Skin of body (tissue), 1 donor: ENCODE measurements at regions not wholly inside any gene's neighbourhood (a gene's known extent, or its start where the extent isn't known, plus 50 kb on each side); places are given as distances from the start of the nearest gene placed in this dataset.
"Not testable (repeated sequence)": the region's sequence is repeated elsewhere in the genome, so short reads cannot be mapped to it uniquely, and the experiment has no call there.

ENCODE experiments used
- DNase-seq: peaks from one replicate; lab custom pipeline; 2025; lab: John Stamatoyannopoulos, UW

GRCh38 chr6:112504621-112505020, 157.5 kb downstream of the RFPL4B start:
- DNase-seq: no peak

- DNase-seq: no peak
Measured at GRCh38 chr6:112511441-112511840, 164.3 kb downstream of the RFPL4B start.

- DNase-seq: no peak
Measured at GRCh38 chr6:112513175-112513574, 166.0 kb downstream of the RFPL4B start.

GRCh38 chr6:112522587-112522986, 175.5 kb downstream of the RFPL4B start:
- DNase-seq: no peak

- no peak for DNase-seq
Measured at GRCh38 chr6:112524071-112524470, 176.9 kb downstream of the RFPL4B start.

DNA sequence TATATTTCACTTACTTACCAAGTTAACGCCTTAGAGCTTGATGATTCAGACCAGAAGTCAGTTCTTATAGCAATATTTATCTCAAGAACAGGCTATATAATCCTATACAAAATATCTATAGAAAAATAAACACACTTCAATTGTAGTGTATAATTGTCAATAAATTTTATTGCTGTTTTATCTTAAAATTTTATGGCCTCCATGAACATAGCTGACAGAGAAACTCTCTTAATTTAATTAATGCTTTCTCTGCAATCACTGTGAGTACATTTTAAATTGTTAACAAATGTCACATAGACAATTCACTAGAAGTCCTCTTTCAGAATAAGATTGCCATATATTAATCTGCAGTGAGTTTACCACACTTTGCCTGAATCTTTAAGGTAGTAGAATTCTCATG, 178.6 kb downstream of the RFPL4B start:
- no peak for DNase-seq

DNA sequence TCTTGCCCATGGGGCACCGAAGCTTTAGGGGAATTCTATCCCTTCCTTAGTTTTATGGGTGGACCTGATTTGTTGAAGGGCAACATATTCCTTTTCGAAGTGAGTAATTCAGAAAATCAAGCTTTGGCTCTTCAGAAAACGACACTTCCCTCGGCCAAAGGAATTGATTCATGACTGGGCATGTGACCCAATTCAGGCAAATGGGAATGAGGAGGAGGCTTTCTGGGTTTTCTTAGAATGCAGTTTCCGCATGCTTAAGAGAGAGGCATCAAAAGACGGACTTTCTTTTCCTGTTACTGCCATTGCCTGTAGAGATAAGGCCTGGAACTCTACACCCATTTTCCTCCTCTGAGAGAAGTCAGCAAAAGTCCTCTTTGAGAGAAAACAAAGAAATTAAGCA, 179.5 kb downstream of the RFPL4B start:
- DNase-seq: no peak

DNA sequence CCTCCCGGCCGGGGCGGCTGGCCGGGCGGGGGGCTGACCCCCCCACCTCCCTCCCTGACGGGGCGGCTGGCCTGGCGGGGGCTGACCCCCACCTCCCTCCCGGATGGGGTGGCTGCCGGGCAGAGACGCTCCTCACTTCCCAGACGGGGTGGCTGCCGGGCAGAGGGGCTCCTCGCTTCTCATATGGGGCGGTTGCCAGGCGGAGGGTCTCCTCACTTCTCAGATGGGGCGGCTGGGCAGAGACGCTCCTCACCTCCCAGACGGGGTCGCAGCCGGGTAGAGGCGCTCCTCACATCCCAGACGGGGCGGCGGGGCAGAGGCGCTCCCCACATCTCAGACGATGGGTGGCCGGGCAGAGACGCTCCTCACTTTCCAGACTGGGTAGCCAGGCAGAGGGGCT, 181.2 kb downstream of the RFPL4B start:
- not testable (repeated sequence) for DNase-seq

DNA sequence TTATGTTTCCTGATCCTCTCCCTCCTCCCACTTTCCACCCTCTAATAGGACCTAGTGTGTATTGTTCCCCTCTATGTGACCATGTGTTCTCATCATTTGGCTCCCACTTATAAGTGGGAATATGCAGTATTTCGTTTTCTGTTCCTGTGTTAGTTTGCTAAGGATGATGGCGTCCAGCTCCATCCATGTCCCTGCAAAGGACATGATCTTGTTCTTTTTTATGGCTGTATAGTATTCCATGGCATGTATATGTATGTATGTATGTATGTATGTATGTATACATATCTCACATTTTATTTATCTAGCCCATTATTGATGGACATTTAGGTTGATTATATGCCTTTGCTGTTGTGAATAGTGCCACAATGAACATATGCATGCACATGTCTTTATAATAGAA, 188.7 kb downstream of the RFPL4B start:
- no peak for DNase-seq

GRCh38 chr6:112539355-112539754, 192.2 kb downstream of the RFPL4B start:
- DNase-seq: no peak

- not testable (repeated sequence) for DNase-seq
Measured at GRCh38 chr6:112541847-112542246, 194.7 kb downstream of the RFPL4B start.

GRCh38 chr6:112547321-112548085, 200.4 kb downstream of the RFPL4B start:
- peak; percentile 39 for DNase-seq

- no peak for DNase-seq
Measured at GRCh38 chr6:112549749-112550148, 202.6 kb downstream of the RFPL4B start.

DNA sequence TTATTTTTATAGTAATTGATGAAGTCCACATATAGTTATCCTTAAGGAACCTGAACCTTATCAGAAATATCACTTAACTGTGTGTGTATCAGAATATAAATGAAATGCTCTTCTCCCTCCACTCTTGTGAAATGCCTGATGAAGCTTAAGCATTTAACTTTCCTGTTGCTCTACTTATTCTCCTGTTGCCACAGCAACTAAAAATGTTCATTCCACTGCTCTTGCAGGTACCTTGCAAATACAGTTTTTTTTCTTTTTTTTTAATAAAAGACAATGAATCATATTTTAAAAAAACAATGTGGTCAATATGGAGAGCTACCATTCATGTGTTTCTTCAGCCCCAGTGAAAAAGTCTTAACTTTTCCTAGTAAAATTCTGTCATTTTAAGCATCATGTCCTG, 210.3 kb downstream of the RFPL4B start:
- no peak for DNase-seq

DNA sequence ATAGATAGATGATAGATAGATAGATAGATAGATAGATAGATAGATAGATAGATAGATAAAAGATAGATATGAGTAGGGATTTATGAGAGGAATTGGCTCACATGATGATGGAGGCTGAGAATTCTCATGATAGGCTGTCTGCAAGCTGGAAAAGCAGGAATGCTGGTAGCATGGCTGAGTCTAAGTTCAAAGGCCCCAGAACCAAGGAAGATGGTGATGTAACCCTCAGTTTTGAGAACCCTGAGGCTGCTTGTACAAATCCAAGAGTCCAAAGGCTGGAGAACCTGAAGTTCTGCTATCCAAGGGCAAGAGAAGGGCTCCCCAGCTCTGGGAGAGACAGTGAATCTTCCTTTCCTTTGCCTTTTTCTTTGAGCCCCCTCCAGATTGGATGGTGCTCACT, 210.8 kb downstream of the RFPL4B start:
- DNase-seq: no peak

DNA sequence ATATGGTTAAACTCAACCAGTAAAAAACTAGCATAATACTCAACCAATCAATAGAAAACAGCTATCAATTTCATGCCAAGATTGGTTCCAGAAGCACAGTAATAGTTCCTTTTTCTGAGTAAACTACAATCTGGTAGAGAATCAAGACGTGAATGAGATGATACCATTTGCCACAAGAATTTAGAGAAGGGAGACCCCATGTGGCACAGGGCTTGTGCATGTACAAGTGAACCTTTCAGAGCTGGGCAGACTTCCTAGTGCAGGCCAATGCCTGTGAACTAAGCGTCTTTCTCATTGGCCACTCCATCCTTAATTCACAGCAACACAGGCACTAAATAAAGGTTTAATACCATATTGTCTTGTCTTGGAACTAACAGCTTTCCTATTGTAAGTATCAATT, 213.5 kb downstream of the RFPL4B start:
- no peak for DNase-seq

- DNase-seq: no peak
Measured at GRCh38 chr6:112562301-112563231, 215.4 kb downstream of the RFPL4B start.

DNA sequence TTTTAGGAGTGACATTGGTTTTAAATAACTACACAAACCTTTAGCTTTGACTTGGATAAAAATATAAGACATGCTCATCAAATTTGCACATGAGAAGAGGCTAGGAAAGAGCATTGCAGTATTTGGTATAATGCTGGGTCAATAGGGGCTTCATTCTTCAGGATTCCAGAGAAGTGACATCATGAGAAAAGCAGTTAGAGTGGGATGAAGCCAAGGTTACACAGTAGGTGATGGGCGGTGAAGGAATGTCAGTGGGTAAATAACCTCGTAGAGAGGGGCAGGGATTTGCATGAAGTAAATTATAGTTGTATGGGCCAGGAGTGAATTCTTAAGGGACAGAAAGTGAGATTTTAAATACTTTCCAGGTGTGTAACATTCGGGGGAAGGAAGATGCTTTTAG, 216.2 kb downstream of the RFPL4B start:
- DNase-seq: no peak

- DNase-seq: no peak
Measured at GRCh38 chr6:112568066-112568465, 220.9 kb downstream of the RFPL4B start.

GRCh38 chr6:112571488-112572270, 224.5 kb downstream of the RFPL4B start:
- no peak for DNase-seq

GRCh38 chr6:112574190-112574589, 227.1 kb downstream of the RFPL4B start:
- DNase-seq: no peak

DNA sequence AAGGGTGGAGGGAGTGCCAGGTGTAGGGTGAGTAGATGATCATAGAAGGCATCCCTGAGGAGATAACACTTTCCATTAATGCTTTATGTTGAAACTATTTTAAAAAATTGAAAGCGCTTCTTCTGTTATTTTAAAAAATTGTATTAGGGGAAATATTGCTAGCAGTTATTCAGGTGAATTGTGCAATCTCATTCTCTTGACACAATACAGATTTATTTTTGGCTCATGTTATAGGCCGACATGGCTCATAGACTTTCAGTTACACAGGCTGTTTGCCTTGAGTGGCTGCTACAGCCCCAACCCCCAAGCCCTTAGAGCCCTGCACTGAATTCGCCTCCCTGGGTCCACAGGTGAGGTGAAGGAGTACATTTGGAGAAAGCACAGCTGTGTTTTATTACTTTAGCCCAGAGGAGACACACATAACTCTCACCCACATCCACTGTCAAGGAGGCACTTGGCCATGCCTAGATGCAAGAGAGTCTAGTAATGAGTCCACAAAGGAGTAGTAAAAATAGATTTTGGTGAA, 228.2 kb downstream of the RFPL4B start:
- no peak for DNase-seq
